Vagina (tissue), 2 donors: ENCODE measurements at regions not wholly inside any gene's neighbourhood (a gene's known extent, or its start where the extent isn't known, plus 50 kb on each side); places are given as distances from the start of the nearest gene placed in this dataset.

ENCODE experiments used
- CTCF ChIP-seq, 3 experiments: fragments of 450-650 bp in 2 of 3; fragments of 200-600 bp in 1 of 3; sonication (generic) in 1 of 3; IDR thresholded peaks; one replicate each; pipeline ENCODE4 v1.5.1; 2017 to 2019; ENCODE audit warnings: antibody characterized with exemption in 3 of 3, mild to moderate bottlenecking in 2 of 3, moderate library complexity in 2 of 3
- POLR2A ChIP-seq, 2 donors: fragments of 450-650 bp; IDR thresholded peaks; one replicate each; pipeline ENCODE4 v1.6.1; 2017; ENCODE audit warnings: antibody characterized with exemption in 2 of 2, mild to moderate bottlenecking in 2 of 2, moderate library complexity in 2 of 2
- POLR2AphosphoS5 ChIP-seq, 2 donors: sonication (generic); formaldehyde crosslinking; IDR thresholded peaks; one replicate each; pipeline ENCODE4 v1.9.0; 2017; ENCODE audit warnings: antibody characterized with exemption in 2 of 2, mild to moderate bottlenecking in 2 of 2, low read depth in 1 of 2; ENCODE audit not compliant: insufficient read depth in 1 of 2

DNA sequence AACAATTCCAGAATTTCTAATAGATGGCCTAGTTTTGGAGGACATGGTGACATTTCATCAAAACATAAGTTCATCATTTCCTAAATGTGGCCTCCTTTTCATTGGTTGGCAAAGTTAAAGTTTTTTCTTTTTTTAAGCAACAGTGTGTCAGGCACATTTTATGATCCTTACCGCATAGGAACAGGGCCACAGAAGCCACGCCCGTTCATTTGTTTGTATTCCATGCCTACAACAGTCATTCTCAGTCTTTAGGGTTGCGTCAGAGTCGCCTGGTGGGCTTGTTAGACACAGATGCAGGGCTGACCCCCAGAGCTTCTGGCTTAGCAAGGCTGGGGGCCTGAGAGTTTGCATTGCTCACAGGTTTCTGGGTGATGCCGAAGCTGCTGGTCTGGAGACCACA lies 130.2 kb downstream of the HSD17B3 start:
- TF ChIP-seq CTCF (IDR thresholded peaks at IDR 0.05) (no peak), POLR2A (IDR thresholded peaks at IDR 0.05) (no peak), POLR2AphosphoS5 (IDR thresholded peaks at IDR 0.05; ENCODE audit: insufficient read depth in 1 of 2, low read depth in 1 of 2) (no peak)
